Astrocyte (in vitro differentiated cells and primary cell): ENCODE measurements at regions not wholly inside any gene's neighbourhood (a gene's known extent, or its start where the extent isn't known, plus 50 kb on each side); places are given as distances from the start of the nearest gene placed in this dataset.

Experiments used
- DNase-seq: peaks from one replicate; pipeline ENCODE4 v3.0.0-alpha.2; 2010; ENCODE audit warnings: low read depth
- FAIRE-seq: peaks from 2 replicates; lab custom pipeline; 2011; peaks lifted over from hg19 to GRCh38; lab: Jason Lieb, UNC
- H2AFZ ChIP-seq: 2 replicates; pipeline ENCODE4 v1.6.0; 2012; ENCODE audit warnings: low read depth, low read length, inconsistent platforms
- H3K27ac ChIP-seq: 2 replicates; pipeline ENCODE4 v1.5.1; 2011; ENCODE audit warnings: low read depth, low read length, inconsistent platforms
- H3K27me3 ChIP-seq: 2 replicates; pipeline ENCODE4 v1.6.0; 2011; ENCODE audit warnings: low read length, inconsistent platforms; ENCODE audit not compliant: insufficient read depth
- H3K36me3 ChIP-seq: 2 replicates; pipeline ENCODE4 v1.5.1; 2011; ENCODE audit warnings: low read length, inconsistent platforms; ENCODE audit not compliant: insufficient read depth
- H3K4me1 ChIP-seq: 2 replicates; pipeline ENCODE4 v1.5.1; 2011; ENCODE audit warnings: low read length, inconsistent platforms; ENCODE audit not compliant: insufficient read depth
- H3K4me2 ChIP-seq: 2 replicates; pipeline ENCODE4 v1.6.0; 2012; ENCODE audit warnings: low read length, inconsistent platforms
- H3K4me3 ChIP-seq: 2 replicates; pipeline ENCODE4 v1.5.1; 2011; ENCODE audit warnings: low read depth, mild to moderate bottlenecking, low read length, inconsistent platforms; ENCODE audit not compliant: insufficient read depth
- H3K79me2 ChIP-seq: 2 replicates; pipeline ENCODE4 v1.6.0; 2012; ENCODE audit warnings: mild to moderate bottlenecking, low read length, inconsistent platforms; ENCODE audit not compliant: insufficient read depth
- H3K9ac ChIP-seq: 2 replicates; pipeline ENCODE4 v1.6.0; 2012; ENCODE audit warnings: mild to moderate bottlenecking, low read length, inconsistent platforms
- H3K9me3 ChIP-seq: 2 replicates; pipeline ENCODE4 v1.5.1; 2012; ENCODE audit warnings: low read depth, mild to moderate bottlenecking, low read length, inconsistent platforms; ENCODE audit not compliant: insufficient read depth
- H4K20me1 ChIP-seq: 2 replicates; pipeline ENCODE4 v1.6.0; 2012; ENCODE audit warnings: low read length, inconsistent platforms; ENCODE audit not compliant: insufficient read depth
- H3K27ac Mint-ChIP-seq: one replicate; pipeline ENCODE4 v1.8.0; 2021; ENCODE audit warnings: mild to moderate bottlenecking, mixed read lengths; ENCODE audit not compliant: unreplicated experiment
- H3K27me3 Mint-ChIP-seq: one replicate; pipeline ENCODE4 v1.8.0; 2021; ENCODE audit warnings: low read depth, mixed read lengths; ENCODE audit not compliant: unreplicated experiment
- H3K36me3 Mint-ChIP-seq: one replicate; pipeline ENCODE4 v1.8.0; 2021; ENCODE audit warnings: low read depth, mixed read lengths; ENCODE audit not compliant: unreplicated experiment
- H3K4me1 Mint-ChIP-seq: one replicate; pipeline ENCODE4 v1.8.0; 2021; ENCODE audit warnings: low read depth, mixed read lengths; ENCODE audit not compliant: unreplicated experiment
- H3K4me3 Mint-ChIP-seq: one replicate; pipeline ENCODE4 v1.8.0; 2021; ENCODE audit warnings: mild to moderate bottlenecking, moderate library complexity, mixed read lengths; ENCODE audit not compliant: unreplicated experiment
- H3K9me3 Mint-ChIP-seq: one replicate; pipeline ENCODE4 v1.8.0; 2021; ENCODE audit warnings: mild to moderate bottlenecking, mixed read lengths; ENCODE audit not compliant: unreplicated experiment
- EZH2 ChIP-seq: IDR thresholded peaks from 2 replicates; pipeline ENCODE4 v1.6.1; 2012; ENCODE audit warnings: mild to moderate bottlenecking, low read length, inconsistent platforms; ENCODE audit not compliant: insufficient read depth
- TF ChIP-seq, protein P1 (sequence below): IDR thresholded peaks from 2 replicates; pipeline ENCODE4 v1.5.1; 2011; ENCODE audit warnings: low read depth, mild to moderate bottlenecking, inconsistent platforms, low read length, moderate library complexity; ENCODE audit not compliant: insufficient read depth

DNA sequence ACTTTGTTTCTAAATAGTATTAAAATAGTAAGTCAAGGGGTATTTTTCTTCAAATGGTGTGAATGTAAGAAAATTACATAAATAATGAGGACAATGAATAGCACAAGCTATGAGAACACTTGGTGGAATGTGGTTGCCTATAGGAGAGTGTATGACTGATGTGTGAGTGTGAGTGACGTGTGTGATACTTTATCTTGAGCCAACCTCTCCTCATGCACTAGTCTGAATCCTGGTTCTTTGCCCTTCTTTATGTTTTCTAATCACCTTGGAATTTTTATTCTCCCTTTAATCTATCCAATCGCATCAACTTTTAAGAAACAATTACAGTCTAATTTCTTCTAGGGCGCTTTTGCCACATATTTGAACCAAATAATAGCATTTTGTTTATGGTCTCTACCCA, 98.2 kb downstream of the YIPF7 start:
- Mint-ChIP-seq H3K9me3 (no peaks in the 10 kb centered on the region), H3K36me3 (no peaks in the 10 kb centered on the region), H3K4me3 (no peak overlapping the region), H3K27ac (no peak overlapping the region), H3K4me1 (no peaks in the 10 kb centered on the region), H3K27me3 (no peaks in the 10 kb centered on the region)
- H4K20me1 ChIP-seq, result no peaks in the 10 kb centered on the region
- H2AFZ ChIP-seq, result no peak overlapping the region
- H3K4me2 ChIP-seq, result no peak overlapping the region
- no peaks in the 10 kb centered on the region for H3K79me2 ChIP-seq
- no peak overlapping the region for H3K9ac ChIP-seq
- no peaks in the 10 kb centered on the region for H3K27me3 ChIP-seq
- H3K4me3 ChIP-seq, result no peak overlapping the region
- no peak for FAIRE-seq
- DNase-seq, result no peak
- no peak overlapping the region for H3K27ac ChIP-seq
- no peaks in the 10 kb centered on the region for H3K4me1 ChIP-seq
- H3K9me3 ChIP-seq, result no peaks in the 10 kb centered on the region
- TF ChIP-seq EZH2, result no peak
- TF ChIP-seq, protein P1, sequence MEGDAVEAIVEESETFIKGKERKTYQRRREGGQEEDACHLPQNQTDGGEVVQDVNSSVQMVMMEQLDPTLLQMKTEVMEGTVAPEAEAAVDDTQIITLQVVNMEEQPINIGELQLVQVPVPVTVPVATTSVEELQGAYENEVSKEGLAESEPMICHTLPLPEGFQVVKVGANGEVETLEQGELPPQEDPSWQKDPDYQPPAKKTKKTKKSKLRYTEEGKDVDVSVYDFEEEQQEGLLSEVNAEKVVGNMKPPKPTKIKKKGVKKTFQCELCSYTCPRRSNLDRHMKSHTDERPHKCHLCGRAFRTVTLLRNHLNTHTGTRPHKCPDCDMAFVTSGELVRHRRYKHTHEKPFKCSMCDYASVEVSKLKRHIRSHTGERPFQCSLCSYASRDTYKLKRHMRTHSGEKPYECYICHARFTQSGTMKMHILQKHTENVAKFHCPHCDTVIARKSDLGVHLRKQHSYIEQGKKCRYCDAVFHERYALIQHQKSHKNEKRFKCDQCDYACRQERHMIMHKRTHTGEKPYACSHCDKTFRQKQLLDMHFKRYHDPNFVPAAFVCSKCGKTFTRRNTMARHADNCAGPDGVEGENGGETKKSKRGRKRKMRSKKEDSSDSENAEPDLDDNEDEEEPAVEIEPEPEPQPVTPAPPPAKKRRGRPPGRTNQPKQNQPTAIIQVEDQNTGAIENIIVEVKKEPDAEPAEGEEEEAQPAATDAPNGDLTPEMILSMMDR, result no peak
- no peaks in the 10 kb centered on the region for H3K36me3 ChIP-seq

- Histone ChIP-seq H3K4me1 (no peaks in the 10 kb centered on the region), H3K4me2 (no peak overlapping the region), H3K79me2 (no peaks in the 10 kb centered on the region), H3K9ac (no peak overlapping the region), H2AFZ (no peak overlapping the region), H3K4me3 (no peak overlapping the region), H3K36me3 (no peaks in the 10 kb centered on the region), H3K27me3 (no peaks in the 10 kb centered on the region), H3K9me3 (no peaks in the 10 kb centered on the region), H3K27ac (no peak overlapping the region), H4K20me1 (no peaks in the 10 kb centered on the region)
- H3K4me1 Mint-ChIP-seq, result no peaks in the 10 kb centered on the region
- TF ChIP-seq, protein P1, result no peak
- no peak for TF ChIP-seq EZH2
- no peak overlapping the region for H3K27ac Mint-ChIP-seq
- H3K27me3 Mint-ChIP-seq, result no peaks in the 10 kb centered on the region
- DNase-seq (no peak), FAIRE-seq (no peak)
- H3K9me3 Mint-ChIP-seq, result no peaks in the 10 kb centered on the region
- no peak overlapping the region for H3K4me3 Mint-ChIP-seq
- H3K36me3 Mint-ChIP-seq, result no peaks in the 10 kb centered on the region
These were observed 97.2 kb upstream of the KCTD8 start for GRCh38 chr4:44545781-44546180.

GRCh38 chr4:44544158-44544557, 95.5 kb upstream of the KCTD8 start:
- no peak overlapping the region for H3K4me2 ChIP-seq
- no peak overlapping the region for H3K27ac Mint-ChIP-seq
- no peak for DNase-seq
- no peaks in the 10 kb centered on the region for H3K9me3 Mint-ChIP-seq
- H3K4me3 Mint-ChIP-seq, result no peak overlapping the region
- H3K36me3 ChIP-seq, result no peaks in the 10 kb centered on the region
- FAIRE-seq, result no peak
- no peaks in the 10 kb centered on the region for H3K36me3 Mint-ChIP-seq
- no peak overlapping the region for H3K9ac ChIP-seq
- no peak overlapping the region for H2AFZ ChIP-seq
- no peaks in the 10 kb centered on the region for H3K27me3 ChIP-seq
- H3K4me1 Mint-ChIP-seq, result no peaks in the 10 kb centered on the region
- no peak overlapping the region for H3K27ac ChIP-seq
- no peaks in the 10 kb centered on the region for H4K20me1 ChIP-seq
- TF ChIP-seq, protein P1, result no peak
- no peaks in the 10 kb centered on the region for H3K9me3 ChIP-seq
- H3K27me3 Mint-ChIP-seq, result no peaks in the 10 kb centered on the region
- H3K4me1 ChIP-seq, result no peaks in the 10 kb centered on the region
- H3K4me3 ChIP-seq, result no peak overlapping the region
- H3K79me2 ChIP-seq, result no peaks in the 10 kb centered on the region
